Eye (tissue), 1 donor: ENCODE measurements at regions not wholly inside any gene's neighbourhood (a gene's known extent, or its start where the extent isn't known, plus 50 kb on each side); places are given as distances from the start of the nearest gene placed in this dataset.

Source experiments
- DNase-seq: peaks from one replicate; pipeline ENCODE4 v3.0.0-alpha.2; 2015

- no peak for DNase-seq
Observed at GRCh38 chr11:23041001-23041503, 180.8 kb upstream of the CCDC179 start.

GRCh38 chr11:23058656-23059055 lies 198.4 kb upstream of the CCDC179 start:
- DNase-seq: no peak

- no peak for DNase-seq
Observed at GRCh38 chr11:23063276-23063675, 203.0 kb upstream of the CCDC179 start.

DNA sequence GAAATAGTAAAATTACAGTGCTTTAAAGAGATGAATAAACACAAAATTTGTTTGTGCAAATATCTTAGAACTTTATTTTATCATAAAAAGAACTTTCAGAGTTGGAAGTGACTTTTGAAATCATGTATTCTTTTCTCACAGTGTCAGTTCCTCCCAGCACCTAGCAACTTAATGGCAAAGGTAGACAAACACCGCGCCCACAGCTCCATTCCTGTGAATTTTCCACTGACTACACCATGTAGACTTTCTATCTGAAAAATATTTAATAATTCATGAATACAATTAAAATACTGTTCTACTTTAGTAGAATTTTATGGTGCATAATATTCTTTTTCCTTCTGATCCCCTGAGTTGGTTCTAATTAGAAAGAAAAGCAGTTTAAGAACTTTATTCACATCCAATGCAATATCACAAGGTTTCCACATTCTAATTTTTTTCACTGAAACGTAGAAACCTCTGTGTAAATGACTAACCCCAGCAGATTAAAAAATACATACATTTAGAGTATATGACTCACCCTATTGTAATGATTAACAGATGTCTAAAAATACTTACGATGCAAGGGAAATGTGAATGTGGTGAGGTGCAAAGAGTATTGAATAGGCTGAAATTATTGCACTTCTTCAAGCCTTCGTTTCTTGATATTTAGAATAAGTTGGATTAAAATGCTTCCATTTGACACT lies 218.2 kb upstream of the CCDC179 start:
- DNase-seq: no peak

GRCh38 chr11:23079382-23079813 lies 219.1 kb upstream of the CCDC179 start:
- DNase-seq: no peak

- no peak for DNase-seq
Observed at GRCh38 chr11:23087407-23087806, 227.1 kb upstream of the CCDC179 start.

DNA sequence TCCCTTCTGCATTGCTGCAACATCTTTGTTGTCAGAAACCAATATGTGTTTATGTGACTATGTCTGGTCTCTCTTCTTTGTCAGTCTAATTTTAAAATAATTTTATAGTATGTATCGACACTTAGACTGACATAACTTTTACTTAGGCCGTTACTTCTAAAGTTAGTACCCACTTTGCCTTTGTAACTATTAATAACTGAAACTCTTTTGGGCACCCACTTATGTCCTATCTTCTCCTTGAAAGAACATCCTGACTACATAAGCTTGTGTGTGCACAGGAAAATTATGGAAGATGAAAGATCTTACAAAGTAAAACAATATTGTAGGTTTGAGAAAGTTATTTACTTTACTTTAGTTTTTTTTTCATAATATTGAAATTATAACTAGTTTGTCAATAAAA lies 230.4 kb upstream of the CCDC179 start:
- DNase-seq: no peak

DNA sequence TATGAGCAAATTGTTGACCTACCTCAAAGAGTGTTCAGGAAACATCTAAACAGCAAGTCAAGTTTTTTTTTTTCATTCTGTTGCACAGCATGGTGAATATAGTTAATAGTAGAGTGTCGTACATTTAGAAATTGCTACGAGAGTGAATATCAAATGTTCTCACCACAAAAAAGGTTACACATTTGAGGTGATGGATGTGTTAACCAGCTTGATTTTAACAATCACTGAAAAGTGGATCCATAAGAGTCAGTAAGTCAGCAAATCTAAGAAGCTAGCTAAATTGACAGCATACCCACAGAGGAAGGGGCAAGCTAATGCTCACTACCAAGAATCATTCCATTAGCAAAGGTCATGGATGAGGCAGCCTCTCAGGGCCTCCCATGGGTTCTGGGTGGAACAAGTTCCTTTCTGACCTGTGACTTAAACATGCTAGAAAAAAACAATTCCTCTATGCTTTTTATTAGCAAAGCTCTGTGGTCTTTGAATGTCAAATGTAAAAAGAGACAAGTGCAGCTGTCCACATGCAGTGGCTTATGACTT lies 235.4 kb upstream of the CCDC179 start:
- peak; percentile 63 for DNase-seq

DNA sequence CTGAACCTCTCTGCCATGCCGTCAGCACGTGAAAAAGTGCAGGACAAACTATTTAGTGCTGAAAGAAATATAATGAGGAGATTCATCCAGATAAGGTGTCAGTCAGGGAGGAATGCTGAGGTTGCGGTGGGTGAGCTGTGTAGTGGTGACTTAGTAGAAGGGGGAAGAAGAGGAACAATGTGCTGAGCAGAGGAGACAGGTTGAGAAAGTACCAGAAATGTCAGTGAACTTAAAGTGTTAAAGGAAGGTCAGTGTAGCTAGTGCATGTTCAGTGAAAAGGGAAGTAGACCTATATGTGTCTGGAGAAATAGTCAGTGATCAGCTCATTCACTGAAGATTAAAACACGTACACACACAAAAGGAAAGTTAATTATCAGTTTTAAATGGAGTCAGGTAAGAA lies 237.6 kb upstream of the CCDC179 start:
- DNase-seq: no peak

GRCh38 chr11:23099256-23099655 lies 239.0 kb upstream of the CCDC179 start:
- no peak for DNase-seq

DNA sequence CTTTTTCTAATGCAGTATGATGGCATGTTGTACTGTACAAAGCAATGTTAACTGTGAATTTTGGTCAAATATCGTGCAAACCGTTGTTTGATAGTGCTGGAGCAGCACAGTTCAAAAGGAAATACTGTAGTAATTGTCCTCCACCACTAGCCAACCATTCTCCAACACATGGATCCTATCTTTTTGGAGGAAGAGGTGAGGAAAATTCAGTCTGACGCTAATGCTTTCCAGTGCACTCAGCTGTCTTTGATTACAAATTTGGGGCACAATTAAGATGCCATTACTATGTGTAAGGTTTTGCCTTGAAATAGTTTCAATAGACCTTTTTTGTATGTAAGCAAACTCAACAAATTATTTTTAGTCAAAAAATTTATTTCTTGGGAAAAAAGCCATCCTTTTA lies 240.5 kb upstream of the CCDC179 start:
- no peak for DNase-seq

GRCh38 chr11:23103416-23103815 lies 243.1 kb upstream of the CCDC179 start:
- no peak for DNase-seq

DNA sequence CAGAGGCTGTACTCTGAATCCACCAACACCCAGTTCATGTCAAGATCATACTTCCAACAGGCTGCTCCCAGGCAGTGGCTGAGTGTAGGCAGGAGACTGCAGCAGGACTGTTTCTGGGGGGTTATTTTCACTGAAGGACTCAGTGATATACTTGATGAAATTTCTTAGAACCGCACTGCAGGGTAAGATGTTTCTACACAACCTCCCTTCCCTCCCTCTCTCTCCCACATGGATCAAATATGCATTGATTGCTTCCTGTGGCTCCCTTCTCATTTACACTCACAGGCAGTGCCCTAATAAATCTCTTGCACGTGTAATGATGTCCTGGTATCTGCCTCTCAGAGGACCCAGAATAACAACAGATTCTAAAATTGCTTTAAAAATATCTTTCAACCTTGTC lies 251.3 kb upstream of the CCDC179 start:
- DNase-seq: peak; percentile 9

- no peak for DNase-seq
Observed at GRCh38 chr11:23112390-23112789, 252.1 kb upstream of the CCDC179 start.

- DNase-seq: peak; percentile 83
Observed at GRCh38 chr11:23112987-23113886, 253.0 kb upstream of the CCDC179 start.

DNA sequence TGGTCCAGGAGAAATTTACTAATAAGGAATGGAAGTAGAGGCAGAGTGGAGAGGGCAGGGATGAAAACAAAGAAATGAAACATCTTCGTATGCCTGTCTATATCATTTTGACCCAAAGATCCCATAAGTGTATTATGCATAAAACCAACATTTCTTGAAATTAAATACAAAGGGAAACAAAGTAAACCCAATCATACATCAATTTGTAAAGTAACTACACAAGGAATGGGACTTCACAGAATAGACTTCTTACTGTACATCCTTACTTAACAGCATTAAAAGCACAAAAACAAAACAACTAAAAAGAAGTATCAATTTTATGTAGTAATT lies 253.6 kb upstream of the CCDC179 start:
- DNase-seq: no peak

DNA sequence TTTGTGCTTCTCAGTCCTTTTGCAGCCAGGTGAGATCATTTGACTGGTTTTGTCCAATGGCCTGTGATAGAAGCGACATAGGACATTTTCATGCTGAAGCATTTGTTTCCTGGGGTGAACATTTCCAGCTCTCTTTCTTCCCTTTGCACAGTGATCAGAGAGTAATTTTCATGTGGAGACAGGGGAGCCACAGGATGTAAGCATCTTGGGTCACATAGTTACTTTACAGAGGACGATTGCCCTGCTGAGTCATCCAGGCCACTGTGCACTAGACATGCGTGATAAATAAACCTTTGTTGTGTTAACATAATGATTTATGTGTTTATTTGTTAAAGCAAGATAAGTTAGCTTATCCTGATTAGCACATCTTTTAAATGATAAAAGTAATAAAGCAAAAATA lies 263.5 kb upstream of the CCDC179 start:
- DNase-seq: no peak

DNA sequence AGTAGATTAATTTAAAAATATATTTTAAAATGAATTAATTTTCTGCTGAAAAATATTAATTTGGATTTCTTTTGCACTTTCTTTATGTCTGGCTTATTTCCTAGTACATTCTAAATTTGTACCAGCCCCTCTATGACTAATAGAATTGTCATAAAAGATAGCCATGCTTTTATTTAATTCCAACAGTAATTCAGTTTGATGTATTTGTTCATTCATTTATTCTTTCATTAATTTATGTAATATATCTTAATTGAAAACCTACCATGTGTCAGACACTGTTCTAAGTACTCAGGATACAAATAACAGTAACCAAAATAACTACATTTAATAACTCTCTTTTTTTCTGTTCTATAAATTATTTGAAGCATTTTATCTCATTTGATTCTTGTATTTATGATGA lies 264.0 kb upstream of the CCDC179 start:
- DNase-seq: no peak

DNA sequence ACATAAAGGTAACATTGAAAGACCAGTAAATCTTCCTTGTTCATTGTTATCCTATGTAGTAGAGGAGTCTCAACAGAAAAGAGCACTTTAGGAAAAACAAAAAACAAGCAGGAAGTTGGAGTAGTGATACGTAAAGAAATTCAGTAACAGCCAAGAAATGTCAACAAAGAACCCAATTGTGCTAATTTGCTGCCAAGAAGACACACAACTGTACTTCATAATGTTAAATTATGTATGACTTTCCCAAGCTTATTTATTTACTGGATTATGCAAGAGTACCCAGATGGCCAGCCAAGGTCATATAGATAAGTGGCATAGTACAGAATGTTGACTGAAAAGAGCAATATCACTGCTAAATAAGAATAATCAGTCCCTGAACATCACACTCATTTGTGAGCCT lies 264.7 kb upstream of the CCDC179 start:
- no peak for DNase-seq

GRCh38 chr11:23127706-23128105 lies 267.4 kb upstream of the CCDC179 start:
- no peak for DNase-seq

DNA sequence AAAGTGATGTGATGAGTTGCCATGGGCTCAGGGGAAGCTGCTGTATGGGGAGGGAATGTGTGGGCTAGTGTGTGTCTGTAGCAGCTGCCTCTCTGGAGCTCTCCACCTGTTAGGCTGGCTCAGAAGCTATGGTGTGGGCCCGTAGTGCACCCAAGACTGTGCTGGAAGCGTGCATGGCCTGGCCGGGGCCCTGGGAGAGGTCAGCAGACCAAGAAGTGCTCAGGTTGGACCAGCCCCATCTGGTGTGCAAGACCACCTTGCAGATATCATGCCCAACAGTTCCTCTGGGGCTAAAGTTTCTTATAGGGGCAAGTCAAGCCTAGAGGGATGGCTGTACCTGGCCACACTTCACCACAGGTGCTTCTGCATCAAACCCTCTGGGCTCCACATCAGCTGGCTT lies 274.4 kb upstream of the CCDC179 start:
- DNase-seq: no peak

GRCh38 chr11:23138761-23139160 lies 278.5 kb upstream of the CCDC179 start:
- DNase-seq: no peak

DNA sequence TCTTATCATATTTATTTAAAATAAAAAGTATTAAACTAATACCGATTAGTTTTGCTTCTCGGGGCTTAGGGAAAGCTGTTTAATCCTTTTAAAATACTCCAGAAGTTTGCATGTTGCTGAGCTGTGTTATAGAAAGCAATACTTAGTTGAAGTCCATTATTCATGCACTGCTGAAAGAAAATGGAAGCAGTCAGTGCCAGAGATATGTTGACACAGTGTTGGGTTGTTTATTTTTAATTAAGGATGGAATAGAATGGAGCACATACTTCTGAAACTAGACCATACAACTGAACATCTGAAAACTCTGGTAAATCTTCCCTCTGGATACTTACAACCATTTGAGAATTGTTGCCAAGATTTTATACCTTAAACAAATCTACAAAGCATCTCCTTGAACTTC lies 282.7 kb upstream of the CCDC179 start:
- DNase-seq: no peak

GRCh38 chr11:23151819-23152218 lies 291.5 kb upstream of the CCDC179 start:
- DNase-seq: no peak
